ENCODE measurements at regions not wholly inside any gene's neighbourhood (a gene's known extent, or its start where the extent isn't known, plus 50 kb on each side); places are given as distances from the start of the nearest gene placed in this dataset.
"Not testable (repeated sequence)": the region's sequence is repeated elsewhere in the genome, so short reads cannot be mapped to it uniquely, and the experiment has no call there.

DNA sequence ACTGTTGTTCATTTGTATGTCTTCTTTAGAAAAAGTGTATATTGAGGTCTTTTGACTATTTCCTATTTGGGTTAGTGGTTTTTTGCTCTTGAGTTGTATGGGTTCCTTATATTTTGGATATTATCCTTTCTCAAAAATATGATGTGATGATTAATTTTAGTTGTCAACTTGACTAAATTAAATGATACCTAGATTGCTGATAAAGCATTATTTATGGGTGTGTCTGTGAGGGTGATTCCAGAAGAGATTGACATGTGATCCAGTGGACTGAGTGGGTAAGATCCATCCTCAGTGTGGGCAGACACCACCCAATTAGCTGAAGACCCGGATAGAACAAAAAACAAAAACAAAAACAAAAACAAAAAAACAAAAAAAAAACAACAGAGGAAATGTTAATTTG lies 115.1 kb upstream of the KIF2A start:
- no peak for DNase-seq

DNA sequence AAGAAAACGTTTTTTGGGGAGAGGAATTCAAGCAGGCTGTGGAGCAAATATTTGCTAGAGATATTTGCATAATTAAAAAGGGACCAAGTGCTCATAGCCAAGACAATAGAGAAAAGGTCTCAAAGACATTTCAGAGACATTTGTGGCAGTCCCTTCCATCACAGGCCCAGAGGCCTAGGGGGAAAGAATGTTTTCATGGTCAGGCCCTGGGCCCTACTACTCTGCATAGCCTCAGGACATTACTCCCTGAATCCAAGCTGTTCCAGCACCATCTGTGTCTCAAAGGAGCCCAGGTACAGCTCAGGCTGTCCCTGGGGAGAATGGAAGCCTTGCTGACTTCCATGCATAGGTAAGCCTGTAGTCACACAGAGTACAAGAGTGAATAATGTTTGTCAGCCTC lies 113.0 kb upstream of the KIF2A start:
- no peak for DNase-seq

DNA sequence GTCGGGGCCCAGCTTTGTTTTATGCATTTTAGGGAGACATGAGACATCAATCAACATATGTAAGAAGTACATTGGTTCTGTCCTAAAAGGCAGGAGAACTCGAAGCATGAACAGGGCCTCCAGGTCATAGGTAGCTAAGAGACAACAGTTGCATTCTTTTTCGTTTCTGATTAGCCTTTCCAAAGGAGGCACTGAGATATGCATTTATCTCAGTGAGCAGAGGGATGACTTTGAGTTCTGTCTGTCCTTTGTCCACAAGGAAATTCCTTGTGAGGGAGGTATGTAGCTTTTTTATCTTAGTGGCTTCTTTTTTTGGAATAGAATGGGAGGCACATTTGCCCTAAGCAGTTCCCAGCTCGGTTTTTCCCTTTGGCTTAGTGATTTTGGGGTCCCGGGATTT lies 109.5 kb upstream of the KIF2A start:
- not testable (repeated sequence) for DNase-seq

DNA sequence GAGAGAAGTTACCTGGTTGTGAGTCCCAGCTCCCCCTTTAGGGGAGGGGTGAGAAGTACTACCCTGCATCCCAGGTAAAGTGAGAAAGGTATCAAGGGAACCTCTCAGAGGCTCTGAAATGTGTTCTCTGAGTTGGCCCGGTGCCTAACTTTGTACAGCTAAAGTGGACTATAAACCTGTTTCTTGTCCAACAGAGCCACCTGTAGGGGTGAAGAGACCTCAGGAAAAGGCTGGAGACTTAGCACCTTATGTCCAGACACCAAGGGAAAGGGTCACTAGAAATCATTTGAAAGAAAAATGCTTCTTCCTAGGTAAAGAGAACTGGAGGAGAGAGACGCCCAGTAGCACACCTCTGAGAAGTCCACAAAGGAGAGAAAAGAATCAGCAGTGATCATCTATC lies 108.3 kb upstream of the KIF2A start:
- DNase-seq, result peak; percentile 10

DNA sequence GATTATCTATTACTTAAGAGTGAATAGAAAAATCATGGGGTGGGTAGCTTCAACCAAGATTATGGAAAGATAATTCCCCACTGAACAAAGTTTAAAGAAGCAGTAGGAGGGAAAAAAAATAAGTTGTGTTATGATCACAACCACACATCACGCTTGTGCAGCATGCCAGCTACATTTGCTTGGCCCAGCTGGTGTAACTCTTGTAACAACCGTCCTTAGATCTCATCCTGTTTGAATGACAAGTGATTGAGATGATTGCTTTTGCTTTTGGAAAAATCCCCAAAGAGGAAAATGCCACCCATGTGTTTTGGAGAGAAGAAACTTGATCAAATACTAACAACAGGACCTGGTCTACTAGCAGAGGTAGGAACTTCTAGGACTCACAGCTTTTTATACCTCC lies 107.6 kb upstream of the KIF2A start:
- no peak for DNase-seq

DNA sequence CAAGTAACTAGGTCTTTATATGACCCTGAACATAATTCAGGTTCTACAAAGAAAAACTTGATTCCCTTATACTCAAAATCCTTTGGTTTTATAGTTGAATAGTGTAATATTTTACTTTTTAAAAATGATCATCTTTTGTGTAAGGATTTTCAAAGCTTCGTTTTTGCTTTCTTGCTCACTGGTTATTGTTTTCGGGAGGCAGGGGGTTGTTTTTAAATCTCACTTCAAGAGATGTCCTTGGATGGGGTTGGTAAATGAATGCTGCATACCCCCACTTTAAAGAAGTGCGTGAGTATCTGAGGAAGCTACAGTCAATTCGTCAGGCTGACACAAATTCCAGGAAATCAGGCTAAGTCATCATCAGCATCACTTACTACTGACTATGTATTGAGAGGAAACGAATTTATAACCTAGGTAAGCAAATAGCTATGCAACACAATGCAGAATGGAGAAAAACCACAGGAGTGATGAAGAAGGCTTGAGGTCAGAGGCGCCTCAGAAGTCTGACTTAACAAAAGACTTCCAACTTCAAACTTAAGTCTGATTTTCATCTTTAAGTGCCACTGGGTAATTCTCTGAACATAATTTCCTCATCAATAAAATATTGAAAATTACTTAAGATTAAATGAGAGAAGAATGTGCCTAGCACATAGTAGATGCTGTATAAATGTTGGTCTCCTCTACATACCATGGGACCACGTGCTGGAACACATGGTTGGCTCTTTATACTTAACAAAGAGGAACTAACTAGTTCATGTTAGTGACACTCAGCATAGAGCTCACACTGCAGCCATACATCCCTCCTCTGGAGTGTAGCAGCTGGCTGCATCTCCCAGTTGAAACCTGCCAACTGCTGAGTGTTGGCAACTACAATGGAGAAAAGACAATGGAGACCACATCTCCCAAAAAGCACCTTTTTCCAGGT lies 106.0 kb upstream of the KIF2A start:
- DNase-seq, result no peak

DNA sequence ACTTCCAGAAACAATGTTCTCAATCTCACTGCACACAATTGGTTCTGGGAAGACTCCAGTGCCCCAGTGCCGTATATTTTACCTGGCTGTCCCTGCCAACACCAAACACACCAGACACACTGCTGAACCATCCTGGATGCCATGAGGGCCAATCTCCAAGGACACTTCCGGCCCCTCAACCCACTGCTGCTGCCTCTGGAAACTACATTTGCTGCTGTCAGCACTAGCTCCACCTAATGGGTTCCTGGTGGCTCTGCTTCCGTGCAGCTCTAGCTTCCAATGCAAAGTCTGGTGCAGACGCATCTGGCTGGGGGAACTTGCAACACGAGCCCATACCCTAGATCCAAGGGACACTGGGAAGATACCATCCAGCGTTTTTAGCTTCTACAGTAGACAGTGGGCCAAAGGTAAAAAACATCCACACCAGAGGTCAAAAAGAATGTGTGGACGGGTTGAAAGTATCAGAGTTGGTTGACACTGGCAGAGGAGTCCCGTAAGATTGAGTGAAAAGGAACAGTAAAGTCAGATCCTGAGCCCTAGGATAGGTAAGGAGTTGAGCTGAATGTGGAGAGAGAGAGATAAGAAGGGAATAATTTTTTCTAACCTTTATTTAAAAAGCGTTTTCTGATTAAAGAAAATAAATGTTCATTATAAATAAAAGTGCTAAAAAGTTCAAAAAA lies 99.7 kb upstream of the KIF2A start:
- DNase-seq, result no peak

DNA sequence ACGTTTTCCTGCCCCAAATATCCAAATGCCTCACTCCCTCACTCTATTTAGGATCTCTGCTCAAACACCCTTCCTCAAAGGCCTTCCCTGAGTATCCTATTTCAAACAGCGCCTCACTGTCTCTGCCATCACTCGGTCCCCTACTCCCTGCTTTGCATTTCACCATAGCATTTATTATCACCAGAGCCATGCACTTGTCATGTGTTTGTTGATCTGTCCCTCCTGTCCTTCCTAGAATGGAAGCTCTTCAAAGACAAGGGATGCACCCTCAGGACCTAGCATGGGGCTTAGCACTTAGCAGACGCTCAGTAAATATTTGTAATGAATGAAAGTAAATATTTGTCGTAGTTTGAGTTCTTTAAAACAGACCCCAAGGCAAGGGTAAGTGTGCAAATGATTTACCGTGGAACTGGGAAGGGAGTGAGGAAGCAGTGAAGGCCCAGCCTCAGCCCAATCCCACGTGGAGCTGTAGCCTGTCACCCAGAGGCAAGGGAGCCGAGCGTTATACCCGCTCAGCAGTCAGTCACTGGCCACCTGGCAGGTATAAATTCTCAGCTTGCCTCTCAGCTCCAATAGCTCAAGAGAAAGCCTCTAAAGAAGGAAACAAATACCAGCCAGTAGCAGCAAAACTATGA lies 97.7 kb upstream of the KIF2A start:
- peak; percentile 74 for DNase-seq

DNA sequence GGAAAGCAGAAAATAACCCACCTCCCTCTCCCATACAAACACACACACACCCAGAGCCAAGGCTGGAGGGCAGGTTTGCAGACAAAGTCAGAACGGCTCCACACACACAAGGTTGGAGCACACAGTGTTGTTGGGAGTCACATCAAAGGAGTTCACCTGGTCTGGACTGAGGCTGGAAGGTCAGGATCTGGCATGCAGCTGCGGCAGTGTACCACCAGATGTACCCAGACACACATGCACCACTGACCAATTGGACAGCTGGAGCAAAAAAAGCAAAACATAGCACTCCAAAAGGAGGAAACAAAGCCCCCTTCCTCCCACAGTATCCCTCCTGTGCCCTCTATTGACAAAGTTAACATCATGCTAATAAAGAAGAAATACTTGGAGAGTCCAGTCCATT lies 94.6 kb upstream of the KIF2A start:
- no peak for DNase-seq

DNA sequence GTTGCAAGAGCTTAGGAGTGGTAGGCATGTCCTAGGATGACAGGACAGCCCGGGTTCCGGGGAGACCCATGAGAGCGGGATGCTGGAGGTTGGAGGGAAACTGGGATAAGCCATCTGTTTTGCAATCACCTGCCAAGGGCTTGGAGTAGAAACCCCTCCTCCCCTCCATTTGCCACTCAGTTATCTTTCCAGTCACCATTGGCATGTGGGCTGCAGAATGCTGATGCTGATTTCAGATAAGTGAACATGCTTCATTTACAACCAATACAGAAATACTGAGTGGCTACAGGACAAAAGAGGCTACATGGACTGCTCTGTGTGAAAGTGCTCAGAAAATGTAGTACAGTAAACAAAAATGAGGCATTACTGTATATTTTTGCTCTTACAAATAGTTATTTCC lies 93.4 kb upstream of the KIF2A start:
- DNase-seq, result no peak

DNA sequence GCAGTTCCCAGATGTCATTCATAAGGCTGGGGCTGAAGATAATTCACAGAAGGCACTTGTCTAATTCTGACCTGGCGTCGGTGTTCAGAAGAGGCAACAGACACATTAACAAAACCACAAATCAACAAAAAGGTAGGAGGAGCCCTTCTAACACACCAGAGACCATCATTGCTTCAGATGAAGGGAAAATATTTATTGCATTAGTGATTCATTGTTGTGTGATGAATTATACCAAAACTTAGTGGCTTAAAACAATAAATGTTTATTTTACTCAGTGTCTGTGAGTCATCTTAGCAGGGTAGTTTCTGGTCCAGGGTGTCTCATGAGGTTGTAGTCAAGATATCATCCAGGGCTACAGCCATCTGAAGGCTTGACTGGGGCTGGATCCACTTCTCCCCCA lies 91.3 kb upstream of the KIF2A start:
- no peak for DNase-seq

DNA sequence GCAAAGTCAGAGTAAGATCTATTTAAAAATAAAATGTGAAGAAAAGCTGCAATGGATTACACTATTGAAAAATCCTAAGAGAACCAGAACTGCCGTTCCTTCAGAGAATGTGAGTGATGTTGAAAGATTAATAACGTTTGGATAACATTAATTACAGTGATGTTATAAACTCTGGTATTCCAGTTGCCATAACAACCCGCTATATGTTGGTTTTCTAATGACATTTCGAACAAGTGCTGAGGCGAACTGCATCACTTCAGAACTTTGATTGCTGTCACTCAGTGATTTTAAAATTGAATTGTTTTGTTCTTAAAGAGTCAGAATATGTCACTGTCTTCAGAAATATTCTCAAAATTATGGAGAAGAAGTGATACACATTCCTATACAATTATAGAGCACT lies 89.4 kb upstream of the KIF2A start:
- DNase-seq, result not testable (repeated sequence)

DNA sequence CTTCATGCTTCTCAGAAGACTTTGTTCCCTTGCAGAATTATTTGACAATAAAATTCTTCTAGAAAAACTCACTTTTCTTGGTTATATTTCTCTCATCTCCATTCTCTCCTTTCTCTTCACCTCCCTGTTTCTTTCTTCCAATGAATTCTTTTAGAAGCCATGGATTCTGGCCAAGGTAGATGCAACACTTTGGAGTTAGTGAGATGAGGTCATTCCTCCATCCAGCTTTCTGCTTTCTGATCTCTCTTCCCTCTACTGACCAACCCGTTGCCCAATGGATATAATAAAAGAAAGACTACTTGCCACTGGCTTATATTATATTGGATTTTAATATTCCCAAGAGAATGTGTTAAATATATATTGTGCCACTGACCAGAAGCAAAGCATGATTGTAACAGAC lies 88.9 kb upstream of the KIF2A start:
- DNase-seq, result not testable (repeated sequence)

DNA sequence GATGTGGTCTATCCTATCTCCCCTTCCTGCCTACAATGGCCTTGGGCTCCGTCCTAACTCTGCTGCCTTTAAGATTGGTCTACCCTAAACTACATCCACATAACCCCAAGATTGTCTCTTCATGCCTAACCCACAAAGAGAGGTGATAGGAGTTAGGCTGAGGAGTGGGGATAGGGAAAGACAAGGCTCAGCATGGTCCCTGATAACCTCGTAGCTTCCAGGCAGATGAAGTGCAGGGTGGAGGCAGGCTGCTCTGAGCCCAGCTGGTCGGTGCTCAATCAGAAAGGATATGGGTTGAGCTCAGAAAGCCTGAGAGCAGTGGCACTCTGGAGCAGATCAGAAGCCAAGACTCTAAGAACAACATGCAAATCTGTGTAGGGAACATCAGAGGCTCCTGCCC lies 87.1 kb upstream of the KIF2A start:
- DNase-seq, result not testable (repeated sequence)

DNA sequence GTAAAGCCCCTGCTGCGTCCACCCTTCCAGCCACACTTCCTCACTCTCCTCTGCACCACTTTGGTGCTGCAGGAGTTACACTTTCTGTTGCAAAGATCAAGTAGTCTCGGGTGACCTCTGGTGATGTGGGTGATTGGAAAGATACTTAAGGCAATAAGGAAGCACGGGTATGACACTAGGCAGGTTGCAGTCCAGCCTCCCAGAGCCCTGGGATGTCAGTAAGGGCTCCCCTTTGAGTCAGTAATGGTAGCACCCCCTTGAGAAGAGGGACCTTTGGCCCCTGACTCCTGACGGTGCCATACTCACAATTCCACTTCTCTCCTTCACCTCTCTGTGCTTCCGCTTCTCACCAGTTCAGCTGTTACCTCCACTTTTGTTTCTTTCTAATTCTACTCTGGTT lies 84.1 kb upstream of the KIF2A start:
- DNase-seq, result not testable (repeated sequence)

DNA sequence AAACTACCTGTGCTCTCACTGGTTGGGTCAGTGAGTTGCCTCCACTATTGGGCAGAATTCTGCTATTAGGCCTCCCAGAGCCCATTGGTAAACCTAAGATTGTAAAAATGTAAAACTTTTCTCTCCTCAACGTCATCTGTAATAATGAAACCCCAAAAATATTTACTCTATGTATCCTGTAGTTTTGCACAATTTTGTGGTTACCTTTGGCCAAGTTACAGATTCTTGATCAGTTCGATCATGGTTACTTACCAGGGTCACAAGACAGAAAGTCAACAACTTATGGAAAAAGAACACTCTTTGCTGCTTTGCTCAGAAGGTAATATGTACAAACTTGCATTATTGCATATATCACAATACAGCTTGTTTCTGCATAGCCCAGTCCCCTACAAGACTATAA lies 83.7 kb upstream of the KIF2A start:
- not testable (repeated sequence) for DNase-seq

DNA sequence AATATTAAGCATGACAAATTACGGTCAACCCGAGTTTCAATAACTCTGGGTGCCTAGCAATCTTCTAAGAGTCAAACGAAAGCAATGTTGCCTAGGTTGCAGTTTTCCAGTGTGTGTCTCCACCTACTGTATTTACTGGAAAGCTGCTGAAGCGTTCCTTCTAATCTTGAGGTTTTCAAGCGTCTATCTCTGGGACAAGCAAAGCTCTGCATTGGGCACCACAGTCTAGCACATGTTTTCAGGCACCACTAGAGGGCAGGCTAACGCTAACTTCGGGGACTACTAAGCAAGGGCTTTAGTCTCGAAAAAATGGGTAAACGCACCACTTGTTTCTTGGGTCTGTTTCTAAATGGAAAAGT lies 82.7 kb upstream of the KIF2A start:
- not testable (repeated sequence) for DNase-seq

DNA sequence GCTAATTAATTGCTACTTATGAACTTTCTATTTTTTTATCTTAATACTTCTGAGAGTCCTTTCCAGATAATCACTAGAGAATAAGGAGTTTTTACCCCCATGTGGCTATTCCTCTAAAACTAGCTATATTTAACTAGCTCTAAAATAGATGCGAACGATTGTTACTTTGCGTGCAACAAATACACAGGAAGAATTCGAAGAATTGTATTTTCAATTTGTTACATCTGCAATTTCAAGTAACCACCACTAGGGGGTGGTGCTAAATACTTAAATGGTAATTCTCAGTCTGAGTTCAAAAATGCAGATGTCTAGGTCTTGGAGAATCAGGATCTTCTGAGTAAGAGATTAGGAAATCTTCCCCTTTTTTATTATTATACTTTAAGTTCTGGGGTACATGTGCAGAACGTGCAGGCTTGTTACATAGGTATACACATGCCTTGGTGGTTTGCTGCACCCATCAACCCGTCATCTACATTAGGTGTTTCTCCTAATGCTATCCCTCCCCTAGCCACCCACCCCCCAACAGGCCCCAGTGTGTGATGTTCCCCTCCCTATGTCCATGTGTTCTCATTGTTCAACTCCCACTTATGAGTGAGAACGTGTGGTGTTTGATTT lies 80.9 kb upstream of the KIF2A start:
- not testable (repeated sequence) for DNase-seq

DNA sequence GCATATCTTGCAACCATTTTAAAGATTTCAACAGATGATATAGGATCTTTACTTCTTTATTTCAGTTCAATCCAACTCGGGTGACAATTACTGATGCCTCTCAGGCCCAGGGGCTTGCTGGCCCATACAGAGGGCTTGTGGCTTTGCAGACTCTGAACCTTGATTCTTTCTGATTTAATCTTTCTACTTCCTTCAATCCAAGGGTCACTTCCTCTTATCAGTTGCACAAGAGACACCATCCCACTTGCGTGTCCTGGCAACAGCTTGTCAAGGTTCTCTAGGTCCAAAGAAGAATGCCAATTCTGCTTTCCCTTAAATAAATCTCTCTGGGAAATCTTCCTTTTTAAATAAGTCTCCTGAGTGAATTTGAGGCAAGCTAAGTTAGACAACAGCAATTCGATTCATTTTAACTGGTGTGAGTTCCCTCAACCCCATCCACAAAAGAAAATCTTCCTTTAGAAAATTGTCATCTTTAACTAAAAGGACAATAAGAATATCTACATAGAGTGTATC lies 75.1 kb upstream of the KIF2A start:
- not testable (repeated sequence) for DNase-seq

DNA sequence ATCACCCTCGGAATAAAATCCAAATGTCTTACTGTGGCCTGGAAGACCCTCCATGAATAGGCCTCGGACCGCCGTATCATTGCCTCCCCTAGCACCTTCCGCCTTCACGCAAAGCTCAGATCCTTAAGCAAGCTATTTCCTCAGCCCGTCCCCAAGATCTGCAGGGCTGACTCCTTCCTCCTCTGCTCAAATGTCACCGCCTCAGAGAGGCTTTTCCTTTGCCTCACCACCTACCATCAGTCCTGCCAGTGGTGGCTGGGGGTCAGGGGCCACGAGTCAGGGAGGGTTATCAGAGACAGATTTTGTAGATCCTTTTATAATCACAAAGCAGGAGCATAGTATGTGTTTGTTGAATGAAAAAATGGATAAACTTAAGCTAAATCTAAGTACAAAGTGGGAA lies 74.4 kb upstream of the KIF2A start:
- DNase-seq, result no peak

DNA sequence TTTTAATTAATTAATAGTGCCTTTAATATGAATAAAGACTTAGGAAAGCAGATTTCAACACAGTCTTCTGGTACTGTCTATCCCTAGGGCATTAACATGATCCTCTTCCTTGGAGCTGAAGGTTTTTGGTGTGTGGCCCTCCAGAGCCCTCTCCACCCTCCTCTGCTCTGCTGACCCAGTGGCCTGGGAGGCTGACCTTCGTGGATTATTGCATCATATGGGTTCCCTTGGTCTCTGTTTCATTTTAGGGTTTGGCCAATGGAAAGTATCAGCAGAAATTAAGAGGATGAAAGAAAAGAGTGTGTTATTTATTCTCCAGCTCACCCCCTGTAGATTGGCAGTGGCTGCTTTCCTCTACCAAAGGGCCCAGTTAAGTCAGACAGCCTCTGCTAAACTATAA lies 73.8 kb upstream of the KIF2A start:
- not testable (repeated sequence) for DNase-seq

DNA sequence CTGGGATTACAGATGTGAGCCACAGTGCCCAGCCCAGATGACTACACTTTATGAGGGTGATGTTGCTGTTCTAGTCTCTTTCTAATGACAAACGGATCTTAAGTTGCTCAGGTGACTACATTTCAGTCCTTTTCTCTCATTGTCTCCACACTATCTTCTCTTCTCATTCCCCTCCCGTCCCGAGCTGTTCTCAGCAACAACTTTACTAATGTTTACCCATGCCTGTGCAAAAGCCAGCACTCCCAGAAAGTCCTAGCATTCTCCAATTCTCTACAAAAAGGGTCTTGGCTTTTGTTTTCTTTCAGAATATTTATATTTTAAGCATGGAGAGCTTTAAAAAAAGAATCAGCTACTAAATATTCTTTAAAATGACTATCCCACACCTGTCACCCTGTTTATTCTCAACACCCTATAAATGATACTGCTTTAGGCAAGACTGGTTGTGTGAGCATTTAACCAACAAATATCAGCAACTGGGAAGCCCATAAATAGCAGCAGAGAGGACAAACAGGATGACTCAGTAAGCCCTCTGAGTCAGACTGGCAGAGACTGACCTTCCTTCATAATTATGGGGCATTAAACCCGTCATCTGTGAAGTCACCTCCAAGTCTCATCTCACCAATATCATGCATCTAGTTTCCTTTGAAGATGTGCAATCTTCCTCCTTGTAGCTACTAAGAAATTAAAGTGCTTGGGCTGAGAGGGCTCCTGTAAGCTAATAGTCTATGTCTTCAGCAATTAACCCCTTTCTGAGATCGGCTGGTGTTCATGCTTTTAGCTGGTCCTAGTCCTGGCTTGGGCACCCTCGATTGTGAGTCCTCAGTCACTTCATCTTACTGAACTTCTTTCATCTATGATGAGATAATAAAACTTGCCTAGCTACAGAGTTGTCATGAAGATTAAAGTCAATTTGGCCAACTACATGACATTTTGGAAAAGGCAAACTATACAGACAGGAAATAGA lies 72.6 kb upstream of the KIF2A start:
- not testable (repeated sequence) for DNase-seq
